ENCODE measurements at regions not wholly inside any gene's neighbourhood (a gene's known extent, or its start where the extent isn't known, plus 50 kb on each side); places are given as distances from the start of the nearest gene placed in this dataset.

GRCh38 chr12:126757326-126757725, 1509.6 kb upstream of the TMEM132C start:
- TF ChIP-seq, protein P1, sequence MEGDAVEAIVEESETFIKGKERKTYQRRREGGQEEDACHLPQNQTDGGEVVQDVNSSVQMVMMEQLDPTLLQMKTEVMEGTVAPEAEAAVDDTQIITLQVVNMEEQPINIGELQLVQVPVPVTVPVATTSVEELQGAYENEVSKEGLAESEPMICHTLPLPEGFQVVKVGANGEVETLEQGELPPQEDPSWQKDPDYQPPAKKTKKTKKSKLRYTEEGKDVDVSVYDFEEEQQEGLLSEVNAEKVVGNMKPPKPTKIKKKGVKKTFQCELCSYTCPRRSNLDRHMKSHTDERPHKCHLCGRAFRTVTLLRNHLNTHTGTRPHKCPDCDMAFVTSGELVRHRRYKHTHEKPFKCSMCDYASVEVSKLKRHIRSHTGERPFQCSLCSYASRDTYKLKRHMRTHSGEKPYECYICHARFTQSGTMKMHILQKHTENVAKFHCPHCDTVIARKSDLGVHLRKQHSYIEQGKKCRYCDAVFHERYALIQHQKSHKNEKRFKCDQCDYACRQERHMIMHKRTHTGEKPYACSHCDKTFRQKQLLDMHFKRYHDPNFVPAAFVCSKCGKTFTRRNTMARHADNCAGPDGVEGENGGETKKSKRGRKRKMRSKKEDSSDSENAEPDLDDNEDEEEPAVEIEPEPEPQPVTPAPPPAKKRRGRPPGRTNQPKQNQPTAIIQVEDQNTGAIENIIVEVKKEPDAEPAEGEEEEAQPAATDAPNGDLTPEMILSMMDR (conservative IDR thresholded peaks at IDR 0.05; ENCODE audit: low read length): no peak
- TF ChIP-seq EZH2phosphoT487 (IDR thresholded peaks at IDR 0.05; ENCODE audit: borderline replicate concordance, low read depth, low read length): no peak
